Osteocyte (in vitro differentiated cells): ENCODE measurements at regions not wholly inside any gene's neighbourhood (a gene's known extent, or its start where the extent isn't known, plus 50 kb on each side); places are given as distances from the start of the nearest gene placed in this dataset.

ENCODE experiments used
- DNase-seq: peaks from one replicate; pipeline ENCODE4 v3.0.0; 2021; ENCODE audit warnings: mixed read lengths; ENCODE audit not compliant: unreplicated experiment; ENCODE audit errors: extremely low spot score
- H3K27ac Mint-ChIP-seq: one replicate; pipeline ENCODE4 v1.8.0; 2021; ENCODE audit warnings: mild to moderate bottlenecking, mixed read lengths; ENCODE audit not compliant: unreplicated experiment
- H3K27me3 Mint-ChIP-seq: one replicate; pipeline ENCODE4 v1.8.0; 2021; ENCODE audit warnings: mixed read lengths; ENCODE audit not compliant: unreplicated experiment
- H3K36me3 Mint-ChIP-seq: one replicate; pipeline ENCODE4 v1.8.0; 2021; ENCODE audit warnings: mixed read lengths; ENCODE audit not compliant: unreplicated experiment
- H3K4me1 Mint-ChIP-seq: one replicate; pipeline ENCODE4 v1.8.0; 2021; ENCODE audit warnings: mixed read lengths; ENCODE audit not compliant: unreplicated experiment
- H3K4me3 Mint-ChIP-seq: one replicate; pipeline ENCODE4 v1.8.0; 2021; ENCODE audit warnings: mild to moderate bottlenecking, moderate library complexity, mixed read lengths; ENCODE audit not compliant: unreplicated experiment
- H3K9me3 Mint-ChIP-seq: one replicate; pipeline ENCODE4 v1.8.0; 2021; ENCODE audit warnings: mixed read lengths; ENCODE audit not compliant: unreplicated experiment
- TF ChIP-seq, protein P1 (sequence below): fragments of 200-600 bp; sonication (generic); IDR thresholded peaks from 2 replicates; pipeline ENCODE4 v1.5.0; 2021; ENCODE audit warnings: antibody characterized with exemption, mild to moderate bottlenecking, moderate library complexity

DNA sequence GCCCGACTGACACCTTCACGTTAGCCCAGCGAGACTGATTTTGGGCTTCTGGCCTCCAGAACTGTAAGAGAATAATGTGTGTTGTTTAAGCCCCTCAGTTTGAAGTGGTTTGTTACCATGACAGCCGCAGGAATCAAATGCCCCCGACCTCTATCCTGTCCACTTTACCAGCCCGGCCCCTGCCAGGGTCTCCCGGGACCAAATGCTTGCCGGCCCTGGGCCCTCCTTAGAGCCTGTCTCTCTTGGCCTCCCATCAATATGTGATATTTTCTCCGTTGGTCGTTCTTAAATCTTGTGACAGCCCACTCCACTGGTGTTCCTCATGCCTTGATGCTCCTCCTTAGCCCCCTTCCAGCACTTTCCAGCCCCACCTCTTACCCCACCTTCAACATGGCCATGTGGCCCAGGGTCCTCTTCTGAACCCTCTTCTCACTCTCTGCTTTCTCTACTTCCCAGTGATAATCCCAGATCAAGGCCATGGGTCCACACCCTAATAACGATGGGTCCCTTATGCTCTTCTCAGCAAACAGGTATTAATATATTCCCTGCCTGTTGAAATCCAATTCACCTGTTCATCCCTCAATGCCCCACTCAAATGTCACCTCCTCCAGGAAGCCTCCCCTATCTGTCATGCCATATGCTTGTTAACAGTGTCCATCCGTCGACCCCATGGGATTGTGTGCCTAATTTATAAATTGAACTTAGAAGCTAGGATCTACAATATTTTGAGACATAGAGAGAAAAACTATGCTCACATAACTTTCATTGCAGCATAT is 192.8 kb downstream of the ZFP36L2 start:
- H3K27ac Mint-ChIP-seq: no peak overlapping the region
- peaks cover 12% of the 10 kb centered on the region for H3K4me1 Mint-ChIP-seq
- H3K4me3 Mint-ChIP-seq: no peak overlapping the region

DNA sequence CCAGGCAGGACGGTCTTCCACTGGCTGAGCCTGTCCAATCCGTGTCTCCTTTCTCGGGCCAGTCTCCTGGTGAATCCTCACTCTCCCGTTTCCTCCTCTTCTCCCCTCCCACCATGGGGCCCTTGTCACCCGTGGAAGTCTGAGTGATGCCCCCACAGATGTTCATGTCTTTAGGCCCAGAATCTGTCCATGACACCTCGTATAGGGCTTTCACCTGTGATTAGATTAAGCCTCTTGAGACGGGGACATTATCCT is 193.5 kb downstream of the ZFP36L2 start:
- TF ChIP-seq, protein P1, sequence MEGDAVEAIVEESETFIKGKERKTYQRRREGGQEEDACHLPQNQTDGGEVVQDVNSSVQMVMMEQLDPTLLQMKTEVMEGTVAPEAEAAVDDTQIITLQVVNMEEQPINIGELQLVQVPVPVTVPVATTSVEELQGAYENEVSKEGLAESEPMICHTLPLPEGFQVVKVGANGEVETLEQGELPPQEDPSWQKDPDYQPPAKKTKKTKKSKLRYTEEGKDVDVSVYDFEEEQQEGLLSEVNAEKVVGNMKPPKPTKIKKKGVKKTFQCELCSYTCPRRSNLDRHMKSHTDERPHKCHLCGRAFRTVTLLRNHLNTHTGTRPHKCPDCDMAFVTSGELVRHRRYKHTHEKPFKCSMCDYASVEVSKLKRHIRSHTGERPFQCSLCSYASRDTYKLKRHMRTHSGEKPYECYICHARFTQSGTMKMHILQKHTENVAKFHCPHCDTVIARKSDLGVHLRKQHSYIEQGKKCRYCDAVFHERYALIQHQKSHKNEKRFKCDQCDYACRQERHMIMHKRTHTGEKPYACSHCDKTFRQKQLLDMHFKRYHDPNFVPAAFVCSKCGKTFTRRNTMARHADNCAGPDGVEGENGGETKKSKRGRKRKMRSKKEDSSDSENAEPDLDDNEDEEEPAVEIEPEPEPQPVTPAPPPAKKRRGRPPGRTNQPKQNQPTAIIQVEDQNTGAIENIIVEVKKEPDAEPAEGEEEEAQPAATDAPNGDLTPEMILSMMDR: no peak
- H3K27me3 Mint-ChIP-seq: no peaks in the 10 kb centered on the region
- no peak overlapping the region for H3K27ac Mint-ChIP-seq
- DNase-seq: no peak
- H3K4me1 Mint-ChIP-seq: peaks cover 5% of the 10 kb centered on the region
- H3K36me3 Mint-ChIP-seq: no peaks in the 10 kb centered on the region
- H3K4me3 Mint-ChIP-seq: no peak overlapping the region
- no peaks in the 10 kb centered on the region for H3K9me3 Mint-ChIP-seq

More for the DNA sequence above, 192.8 kb downstream of the ZFP36L2 start:
- no peaks in the 10 kb centered on the region for H3K36me3 Mint-ChIP-seq
- H3K9me3 Mint-ChIP-seq: no peaks in the 10 kb centered on the region
- TF ChIP-seq, protein P1: no peak
- no peak for DNase-seq
- H3K27me3 Mint-ChIP-seq: no peaks in the 10 kb centered on the region

DNA sequence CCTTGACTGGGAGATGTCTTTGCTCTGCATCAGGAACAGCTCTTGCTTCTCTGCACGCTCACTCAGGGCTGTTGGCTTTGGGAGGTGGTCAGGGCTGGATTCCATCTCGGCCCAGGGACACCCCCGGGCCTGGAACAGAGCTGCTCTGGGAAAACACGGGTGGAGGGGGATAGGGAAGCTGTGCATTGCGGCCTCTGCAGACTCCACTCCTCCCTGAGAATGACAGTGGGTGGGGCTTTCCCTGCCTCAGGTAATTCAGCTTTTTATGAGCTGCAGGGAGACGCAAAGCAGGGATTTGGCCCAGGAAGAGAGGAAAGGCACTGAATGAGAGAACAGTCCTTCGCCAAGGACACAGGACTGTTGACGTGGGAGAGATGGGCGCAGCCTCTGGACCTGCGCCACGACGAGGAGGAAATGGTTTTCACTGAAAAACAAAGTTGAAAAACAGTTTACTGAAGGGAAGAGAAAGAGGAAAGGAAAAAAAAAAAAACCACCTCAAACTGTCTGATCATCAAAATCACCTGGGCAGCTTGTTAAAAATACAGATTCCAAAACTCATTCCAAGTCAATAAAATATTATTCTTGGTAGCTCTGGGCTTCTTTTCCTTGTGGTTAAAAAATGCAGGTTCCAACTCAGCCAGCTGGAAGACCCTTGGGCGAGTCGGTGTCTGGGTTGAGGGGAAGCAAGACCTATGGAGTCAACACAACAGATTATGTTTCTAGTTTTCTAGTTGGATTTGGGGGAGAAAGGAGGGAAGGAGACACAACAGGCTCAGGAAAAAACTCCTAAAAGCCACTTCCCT is 194.0 kb downstream of the ZFP36L2 start:
- H3K36me3 Mint-ChIP-seq: no peaks in the 10 kb centered on the region
- no peaks in the 10 kb centered on the region for H3K27me3 Mint-ChIP-seq
- DNase-seq: no peak
- peaks cover 8% of the 10 kb centered on the region for H3K4me1 Mint-ChIP-seq
- H3K9me3 Mint-ChIP-seq: no peaks in the 10 kb centered on the region
- no peak overlapping the region for H3K27ac Mint-ChIP-seq
- no peak overlapping the region for H3K4me3 Mint-ChIP-seq
- TF ChIP-seq, protein P1: no peak

DNA sequence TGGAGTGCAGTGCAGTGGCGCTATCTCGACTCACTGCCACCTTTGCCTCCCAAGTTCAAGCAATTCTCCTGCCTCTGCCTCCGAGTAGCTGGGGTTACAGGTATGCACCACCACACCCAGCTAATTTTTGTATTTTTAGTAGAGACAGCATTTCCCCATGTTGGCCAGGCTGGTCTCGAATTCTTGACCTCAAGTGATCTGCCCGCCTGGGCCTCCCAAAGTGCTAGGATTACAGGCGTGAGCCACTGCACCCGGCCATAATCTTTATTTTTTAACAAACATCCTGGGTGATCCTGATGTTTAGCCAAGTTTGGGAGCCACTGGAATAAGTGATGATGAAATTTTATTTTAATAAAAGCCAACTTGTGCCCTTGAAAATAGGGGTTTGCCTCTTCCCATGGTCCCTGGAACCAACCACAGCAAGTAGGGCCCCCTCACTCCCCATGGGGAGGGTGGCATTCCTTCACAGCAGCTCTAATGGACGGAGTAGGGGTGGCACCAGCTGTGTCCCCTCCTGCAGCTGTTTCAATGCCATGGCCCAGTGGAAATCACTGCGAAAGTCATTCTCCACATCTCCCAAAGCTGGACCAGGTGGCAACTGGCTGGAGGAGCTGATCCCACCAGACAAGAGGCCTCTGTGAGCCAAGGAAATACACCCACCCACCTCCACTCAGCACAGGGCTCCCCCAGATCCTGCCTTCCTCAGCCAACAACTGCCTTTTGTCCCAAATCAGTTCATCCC is 194.8 kb downstream of the ZFP36L2 start:
- H3K4me1 Mint-ChIP-seq: peaks cover 11% of the 10 kb centered on the region
- no peaks in the 10 kb centered on the region for H3K9me3 Mint-ChIP-seq
- H3K4me3 Mint-ChIP-seq: no peak overlapping the region
- no peak overlapping the region for H3K27ac Mint-ChIP-seq
- no peaks in the 10 kb centered on the region for H3K36me3 Mint-ChIP-seq
- no peaks in the 10 kb centered on the region for H3K27me3 Mint-ChIP-seq
- TF ChIP-seq, protein P1: no peak
- DNase-seq: no peak
